ENCODE measurements at regions not wholly inside any gene's neighbourhood (a gene's known extent, or its start where the extent isn't known, plus 50 kb on each side); places are given as distances from the start of the nearest gene placed in this dataset.

DNA sequence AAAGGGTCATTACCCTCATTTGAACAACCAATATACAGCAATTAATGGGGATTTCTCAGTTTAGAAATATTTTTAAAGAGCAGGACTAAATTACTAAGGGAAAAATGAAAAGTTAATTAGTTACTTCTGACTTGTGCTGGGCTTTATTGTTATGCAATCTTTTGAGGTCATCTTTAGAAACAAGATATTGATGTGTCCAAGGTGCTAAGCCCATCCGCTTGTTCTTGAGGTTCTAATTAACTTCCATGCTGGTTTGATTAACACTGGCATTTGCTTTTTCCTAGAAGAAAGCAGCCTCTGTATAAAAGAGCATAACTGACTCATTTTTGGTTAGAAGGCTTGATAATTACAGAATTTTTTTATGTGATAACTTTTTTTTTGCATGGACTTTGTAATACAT is 256.5 kb upstream of the AGTR1 start:
- TF ChIP-seq, protein P1, sequence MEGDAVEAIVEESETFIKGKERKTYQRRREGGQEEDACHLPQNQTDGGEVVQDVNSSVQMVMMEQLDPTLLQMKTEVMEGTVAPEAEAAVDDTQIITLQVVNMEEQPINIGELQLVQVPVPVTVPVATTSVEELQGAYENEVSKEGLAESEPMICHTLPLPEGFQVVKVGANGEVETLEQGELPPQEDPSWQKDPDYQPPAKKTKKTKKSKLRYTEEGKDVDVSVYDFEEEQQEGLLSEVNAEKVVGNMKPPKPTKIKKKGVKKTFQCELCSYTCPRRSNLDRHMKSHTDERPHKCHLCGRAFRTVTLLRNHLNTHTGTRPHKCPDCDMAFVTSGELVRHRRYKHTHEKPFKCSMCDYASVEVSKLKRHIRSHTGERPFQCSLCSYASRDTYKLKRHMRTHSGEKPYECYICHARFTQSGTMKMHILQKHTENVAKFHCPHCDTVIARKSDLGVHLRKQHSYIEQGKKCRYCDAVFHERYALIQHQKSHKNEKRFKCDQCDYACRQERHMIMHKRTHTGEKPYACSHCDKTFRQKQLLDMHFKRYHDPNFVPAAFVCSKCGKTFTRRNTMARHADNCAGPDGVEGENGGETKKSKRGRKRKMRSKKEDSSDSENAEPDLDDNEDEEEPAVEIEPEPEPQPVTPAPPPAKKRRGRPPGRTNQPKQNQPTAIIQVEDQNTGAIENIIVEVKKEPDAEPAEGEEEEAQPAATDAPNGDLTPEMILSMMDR (IDR thresholded peaks at IDR 0.05; ENCODE audit: insufficient read depth, low read depth, low read length) = no peak
- TF ChIP-seq EZH2 (IDR thresholded peaks at IDR 0.05; ENCODE audit: insufficient read depth, low read length) = no peak
